ENCODE measurements at regions not wholly inside any gene's neighbourhood (a gene's known extent, or its start where the extent isn't known, plus 50 kb on each side); places are given as distances from the start of the nearest gene placed in this dataset.
A peak's percentile ranks its signal among the peaks of the same experiment; 100 is the strongest.
"Not testable (repeated sequence)": the region's sequence is repeated elsewhere in the genome, so short reads cannot be mapped to it uniquely, and the experiment has no call there.

DNA sequence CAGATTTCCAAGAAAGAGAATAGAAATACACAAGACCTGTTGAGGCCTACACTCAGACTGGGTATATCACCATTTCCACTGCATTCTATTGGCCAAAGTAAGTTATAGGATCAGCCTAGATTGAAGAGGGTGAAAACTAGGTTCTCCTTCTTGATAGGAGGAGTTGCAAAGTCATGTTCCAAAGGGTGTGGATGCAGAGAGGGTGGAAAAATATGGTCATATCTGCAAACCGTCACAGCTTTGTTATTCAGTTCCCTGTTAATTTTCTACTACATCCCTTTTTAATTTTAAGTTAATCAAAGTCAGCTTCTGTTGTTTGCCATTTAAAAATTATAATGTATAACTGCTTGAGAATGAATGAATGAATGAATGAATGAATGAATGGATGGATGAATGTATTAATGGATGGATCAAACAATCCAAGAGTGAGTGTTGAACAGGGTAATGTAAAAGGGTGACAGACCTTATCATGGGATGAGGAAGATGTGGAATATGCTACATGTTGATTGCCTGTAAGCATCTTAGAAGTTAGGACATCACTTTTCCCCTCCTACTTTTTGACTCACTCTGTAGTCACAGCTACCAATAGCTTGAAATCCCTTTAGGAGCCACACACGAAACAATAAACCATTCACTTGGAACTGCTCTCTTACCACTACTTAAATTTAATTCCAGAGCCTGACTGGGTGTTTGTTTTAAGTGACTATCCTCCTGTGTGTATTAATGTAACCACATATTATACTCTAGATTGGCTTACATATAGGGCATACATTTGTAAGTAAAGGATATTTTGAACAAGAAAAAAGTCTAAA lies 121.5 kb downstream of the CCDC34 start:
- no peak for DNase-seq

DNA sequence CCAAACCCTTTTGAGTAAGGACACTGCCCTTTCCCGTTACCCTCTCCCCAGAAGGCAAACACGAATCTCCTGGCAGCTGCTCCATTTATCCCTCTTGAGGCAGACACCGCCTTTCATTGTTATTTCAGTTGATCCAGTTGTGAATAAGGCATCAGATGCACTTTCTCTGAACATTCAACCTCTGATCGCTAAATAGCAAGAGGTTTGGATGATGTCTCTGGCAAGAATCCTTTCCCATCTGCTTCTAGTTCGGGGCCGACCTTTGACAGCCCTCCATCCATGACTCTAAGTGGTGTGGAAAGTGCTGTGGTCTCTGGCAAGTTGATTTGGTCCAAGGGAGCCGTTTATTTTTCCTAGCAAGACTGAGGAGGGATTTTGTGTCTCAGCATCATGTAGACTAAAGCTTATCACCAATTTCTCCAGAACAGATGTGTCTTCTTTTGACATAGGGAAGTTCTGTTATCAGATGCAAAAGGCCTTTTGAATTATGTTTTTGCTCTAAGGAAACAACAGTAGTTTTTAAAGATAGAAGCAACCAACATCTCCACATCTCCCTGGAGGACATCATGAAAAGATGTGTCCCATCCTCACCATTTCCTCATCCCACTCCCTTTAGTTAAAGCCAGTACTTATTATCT lies 123.6 kb downstream of the CCDC34 start:
- DNase-seq = no peak

DNA sequence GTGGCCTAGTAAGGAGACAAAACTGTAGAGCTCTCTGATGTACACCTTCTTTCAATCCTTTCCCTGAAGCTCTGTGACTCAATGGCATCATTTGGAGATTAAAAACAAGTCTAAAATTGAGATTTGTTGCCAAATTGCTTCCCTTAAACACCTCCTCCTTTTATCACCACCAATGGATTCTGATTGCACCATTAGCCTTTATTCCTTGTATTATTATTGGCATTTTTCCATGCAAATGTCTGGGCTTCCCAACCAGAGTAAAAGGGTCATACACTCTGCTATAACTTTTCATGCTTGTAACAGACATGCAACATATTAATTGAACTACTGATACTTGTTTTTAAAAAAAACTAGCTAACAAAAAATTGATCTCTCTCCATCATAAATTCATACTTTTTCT lies 124.2 kb downstream of the CCDC34 start:
- no peak for DNase-seq

DNA sequence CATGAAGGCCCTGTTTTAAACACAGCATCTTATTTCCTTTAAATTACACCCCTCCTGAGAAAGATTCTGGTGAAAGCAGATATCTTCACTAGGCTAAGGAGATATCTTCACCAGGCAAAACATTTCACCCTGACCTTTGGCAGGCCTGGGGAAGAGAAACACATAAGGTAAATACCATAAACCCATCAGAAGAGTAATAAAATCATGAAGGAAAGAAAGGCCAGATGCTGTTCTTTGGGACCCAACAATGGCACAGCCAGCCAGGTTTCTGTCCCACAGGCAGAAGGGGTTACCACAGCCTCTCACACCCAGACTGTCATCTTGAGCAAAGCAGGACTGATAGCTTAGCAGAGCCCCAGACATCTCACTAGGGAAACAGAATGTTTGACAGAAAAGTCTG lies 125.4 kb downstream of the CCDC34 start:
- no peak for DNase-seq

DNA sequence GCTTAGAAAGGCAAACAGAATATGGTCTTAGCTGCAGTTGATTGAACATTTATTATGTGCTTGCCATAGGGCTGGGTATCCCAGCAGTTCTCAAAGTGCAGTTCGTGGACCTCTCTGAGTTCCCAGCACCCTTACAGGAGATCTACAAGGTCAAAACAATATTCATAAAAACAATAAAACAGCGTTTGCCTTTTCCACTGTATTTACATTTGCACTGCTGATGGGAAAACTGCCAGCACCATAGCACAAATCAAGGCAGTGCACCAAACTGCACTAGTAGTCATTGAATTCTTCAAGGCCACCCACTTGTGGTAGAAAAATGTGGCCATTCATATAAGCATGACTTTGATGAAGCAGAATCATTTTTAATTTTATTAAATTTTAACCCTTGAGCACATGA lies 128.1 kb downstream of the CCDC34 start:
- DNase-seq = no peak

DNA sequence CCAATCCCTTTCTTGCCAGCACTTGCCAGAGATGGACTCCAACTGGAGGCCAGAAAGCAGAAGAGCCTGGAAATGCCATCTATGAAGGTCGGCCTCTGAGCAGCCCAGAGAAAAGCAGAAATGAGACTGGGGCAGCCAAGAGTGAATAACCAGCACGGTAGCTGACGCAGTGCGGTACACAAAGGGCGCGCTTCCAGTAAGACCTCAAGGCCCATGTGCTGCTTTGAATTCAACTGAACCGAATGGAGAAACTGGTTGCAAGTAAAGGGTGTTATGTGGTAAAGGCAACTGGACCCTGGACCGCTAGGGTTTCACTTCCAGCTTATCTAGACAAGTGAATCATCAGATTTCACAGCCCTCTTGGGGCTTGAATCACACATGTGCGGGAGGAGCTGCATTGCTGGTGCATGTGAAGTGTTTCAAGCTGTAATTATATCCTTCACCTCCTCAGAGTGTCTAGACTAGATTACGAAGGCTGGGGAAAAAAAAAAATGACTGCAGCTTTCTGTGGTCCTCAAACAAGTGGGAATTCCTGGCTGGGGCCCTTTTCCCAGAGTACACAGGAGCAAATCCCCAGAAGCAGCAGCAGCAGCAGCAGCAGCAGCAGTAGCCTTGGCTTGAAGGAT lies 128.9 kb downstream of the CCDC34 start:
- DNase-seq = peak in 2 of 4 experiments; percentile 1 to 5

DNA sequence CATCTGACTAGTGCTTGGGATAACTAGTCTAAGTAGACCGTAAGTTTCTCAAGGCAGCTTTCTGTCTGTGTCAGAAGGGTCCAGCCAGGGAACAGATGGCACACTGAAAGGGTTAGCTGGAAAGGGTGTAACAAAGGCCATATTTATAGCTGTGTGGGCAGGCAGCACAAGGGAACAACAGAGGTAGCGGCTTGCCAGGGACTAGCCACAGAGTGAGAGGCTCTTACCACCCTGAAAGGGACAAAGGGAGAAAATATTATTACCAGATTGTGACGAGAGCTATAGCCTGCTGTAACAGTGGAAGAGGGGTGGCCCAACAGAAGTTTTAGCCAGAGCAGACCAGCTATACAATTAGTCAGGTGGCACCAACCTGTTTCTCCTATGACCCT lies 129.4 kb downstream of the CCDC34 start:
- no peak for DNase-seq

DNA sequence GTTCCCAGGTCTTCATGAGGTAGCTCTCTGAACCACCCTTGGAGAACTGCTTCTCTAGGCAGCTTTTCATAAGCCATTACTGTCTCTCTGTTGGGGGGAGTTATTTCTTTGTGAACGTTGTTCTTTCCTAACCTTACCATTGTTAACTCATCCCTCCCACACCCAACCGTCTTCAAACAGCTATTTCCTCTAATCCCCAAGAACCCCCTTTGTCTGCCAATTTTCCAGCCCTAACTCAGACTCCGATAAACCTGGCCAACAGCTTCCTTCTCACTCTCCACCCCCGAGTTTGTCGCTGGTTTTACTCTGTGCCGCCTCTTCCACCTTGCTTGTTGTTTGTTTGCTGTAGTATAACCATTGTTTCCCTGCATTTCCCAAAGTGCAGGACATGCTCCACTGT lies 131.5 kb downstream of the CCDC34 start:
- DNase-seq = no peak

DNA sequence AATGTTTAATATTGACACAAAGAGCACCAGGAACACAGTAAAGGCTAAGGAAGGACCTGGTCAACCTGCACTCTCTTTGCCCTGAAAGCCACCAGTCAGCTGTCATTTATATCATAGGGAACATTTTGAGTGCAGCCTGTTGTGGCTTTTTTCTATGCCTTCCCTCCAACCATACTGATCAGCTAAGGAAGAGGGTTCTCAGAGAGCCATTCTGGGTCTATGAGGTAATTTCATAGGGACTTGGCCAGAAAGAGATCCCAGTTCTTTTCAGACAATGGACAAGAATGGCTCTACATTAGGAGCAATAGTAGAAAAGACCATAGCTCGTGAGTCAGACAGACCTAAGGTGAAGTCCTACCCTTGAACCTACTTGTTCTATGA lies 132.8 kb downstream of the CCDC34 start:
- DNase-seq = no peak

DNA sequence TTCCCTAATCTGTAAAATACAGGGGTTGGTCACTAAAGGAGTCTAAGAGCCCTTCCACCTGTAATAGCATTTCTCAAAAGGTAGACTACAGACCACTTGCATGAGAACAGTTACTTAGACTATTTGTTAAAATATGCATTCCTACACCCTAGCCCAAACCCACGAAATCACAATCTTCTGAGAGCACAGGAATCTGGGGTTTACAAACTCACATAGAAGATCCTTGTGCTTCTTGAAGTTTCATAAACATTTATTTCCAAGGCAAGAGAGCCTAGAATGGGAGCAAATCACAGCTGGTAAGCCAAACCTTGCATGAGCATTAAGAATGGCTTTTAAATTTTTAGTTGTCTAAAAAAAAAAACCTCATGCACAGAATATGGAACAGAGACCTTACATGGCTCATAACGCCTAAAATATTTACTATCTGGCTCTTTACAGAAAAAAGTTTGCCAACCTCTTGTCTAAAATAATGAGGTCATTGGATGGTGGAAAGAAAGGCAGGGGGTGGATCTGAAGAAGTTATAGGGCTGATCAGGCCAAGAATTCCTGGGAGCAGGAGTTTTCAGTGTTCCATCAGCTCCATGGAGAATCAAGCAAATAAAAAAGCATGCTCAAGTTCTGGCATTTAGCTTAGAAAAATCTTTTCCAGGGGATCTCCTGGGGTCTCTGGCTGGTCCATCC lies 133.4 kb downstream of the CCDC34 start:
- no peak for DNase-seq

DNA sequence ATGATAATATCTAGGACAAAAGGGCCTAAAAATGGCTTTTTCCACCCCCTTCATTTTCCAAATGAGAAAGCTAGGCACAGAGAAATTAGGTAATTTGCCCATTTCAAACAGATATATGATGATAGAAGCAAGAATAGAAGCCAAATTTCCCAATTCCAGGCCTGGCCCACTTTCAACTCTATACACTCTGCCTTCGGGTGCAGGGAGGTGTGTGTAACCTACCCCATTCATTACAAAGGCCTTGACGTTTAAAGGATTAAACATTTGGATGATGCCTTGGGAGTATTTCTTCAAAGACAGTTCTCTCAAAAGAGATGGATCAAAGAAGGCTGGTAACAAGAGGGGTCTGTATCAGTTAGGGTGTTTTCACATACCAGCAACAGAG lies 134.1 kb downstream of the CCDC34 start:
- DNase-seq = no peak

DNA sequence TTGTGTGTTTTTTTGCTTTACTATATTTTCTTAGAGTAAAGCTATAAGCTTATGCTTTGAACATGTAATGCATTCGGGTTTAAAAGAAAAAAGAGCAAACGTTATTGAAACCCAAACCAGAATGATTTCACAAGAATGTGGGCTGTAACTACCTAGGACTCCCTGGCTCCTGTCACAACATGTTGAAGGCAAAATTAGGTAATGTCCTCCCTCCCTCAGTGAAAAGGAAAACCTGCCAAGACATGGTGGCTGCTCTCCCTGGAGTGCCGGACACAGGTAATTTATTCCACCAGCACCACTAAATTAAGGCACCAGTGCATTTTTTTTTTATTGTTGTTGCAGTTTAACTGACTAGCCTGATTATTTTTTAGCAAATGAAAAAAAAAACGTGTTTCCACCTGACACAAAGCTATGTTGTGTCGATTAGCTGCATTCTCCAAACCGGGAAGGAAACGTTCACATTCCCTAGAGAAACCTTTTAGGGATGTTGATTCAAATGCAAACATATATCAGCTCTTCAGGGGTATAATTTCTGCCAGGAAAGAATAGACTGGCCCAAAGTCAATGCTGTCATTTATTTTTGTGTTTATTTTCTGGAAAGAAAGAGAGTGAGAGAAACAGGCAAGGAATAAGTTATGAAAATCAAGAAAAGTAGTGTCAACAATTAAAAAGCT lies 134.6 kb downstream of the CCDC34 start:
- no peak for DNase-seq

DNA sequence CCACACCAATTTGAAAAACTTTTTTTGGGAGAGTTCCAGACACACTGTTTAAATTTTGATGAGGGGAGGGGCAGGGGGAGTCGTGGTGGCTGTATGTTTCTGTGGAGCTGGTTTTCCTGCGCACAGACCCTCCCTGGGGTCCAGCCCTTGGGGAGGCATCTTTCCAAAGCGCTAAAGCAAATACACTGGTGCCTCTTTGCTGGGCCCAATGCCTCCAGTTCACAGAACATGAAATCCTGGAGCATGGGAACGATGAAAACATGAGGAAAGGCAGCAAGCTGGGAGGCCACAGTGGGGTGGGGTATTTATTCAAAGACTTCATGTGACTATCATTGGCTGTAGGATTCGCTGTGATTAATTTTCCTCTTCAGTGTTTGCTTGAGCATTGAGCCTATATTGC lies 135.3 kb downstream of the CCDC34 start:
- no peak for DNase-seq

DNA sequence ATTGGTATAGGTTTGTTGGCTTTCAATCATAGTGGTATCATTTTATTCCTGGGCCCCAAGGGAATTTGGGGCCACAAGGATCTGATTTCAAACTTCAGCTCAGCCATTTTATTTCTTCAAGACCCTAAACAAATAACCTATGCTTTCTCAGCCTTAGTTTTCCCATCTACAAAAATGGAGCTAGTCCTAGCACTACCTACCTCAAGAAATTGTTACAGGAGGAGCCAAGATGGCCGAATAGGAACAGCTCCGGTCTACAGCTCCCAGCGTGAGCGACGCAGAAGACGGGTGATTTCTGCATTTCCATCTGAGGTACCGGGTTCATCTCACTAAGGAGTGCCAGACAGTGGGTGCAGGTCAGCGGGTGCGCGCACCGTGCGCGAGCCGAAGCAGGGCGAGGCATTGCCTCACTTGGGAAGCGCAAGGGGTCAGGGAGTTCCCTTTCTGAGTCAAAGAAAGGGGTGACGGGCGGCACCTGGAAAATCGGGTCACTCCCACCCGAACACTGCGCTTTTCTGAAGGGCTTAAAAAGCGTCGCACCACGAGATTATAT lies 143.5 kb downstream of the CCDC34 start:
- DNase-seq = not testable (repeated sequence)

DNA sequence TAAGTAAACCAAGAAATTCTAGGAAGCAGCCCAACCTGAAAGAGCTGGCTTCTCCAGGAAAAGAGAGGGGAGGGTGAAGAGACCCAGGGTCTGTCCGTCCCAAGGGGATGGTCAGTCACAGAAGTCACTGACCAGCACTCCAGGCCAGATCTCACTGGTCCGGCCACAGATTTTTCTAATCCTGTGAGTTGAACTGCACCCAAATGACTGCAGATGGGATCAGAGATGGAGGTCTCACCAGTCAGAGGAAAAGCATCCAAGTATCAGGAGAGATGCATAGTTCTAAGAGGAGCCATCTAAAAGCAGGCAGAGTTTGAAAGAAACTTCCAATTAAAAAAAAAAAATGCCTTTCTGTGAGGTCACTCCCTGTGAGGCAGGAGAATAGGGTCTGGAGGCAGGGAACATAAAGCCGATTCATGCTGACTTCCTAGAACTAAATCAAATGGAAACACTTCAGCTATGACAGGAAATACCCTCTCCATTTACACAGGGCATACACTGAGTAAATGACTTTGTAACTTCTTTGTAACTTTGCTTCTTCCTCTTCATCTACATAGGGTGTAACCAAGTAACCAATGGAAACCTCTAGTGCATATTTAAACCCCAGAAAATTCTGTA lies 144.5 kb downstream of the CCDC34 start:
- no peak for DNase-seq

DNA sequence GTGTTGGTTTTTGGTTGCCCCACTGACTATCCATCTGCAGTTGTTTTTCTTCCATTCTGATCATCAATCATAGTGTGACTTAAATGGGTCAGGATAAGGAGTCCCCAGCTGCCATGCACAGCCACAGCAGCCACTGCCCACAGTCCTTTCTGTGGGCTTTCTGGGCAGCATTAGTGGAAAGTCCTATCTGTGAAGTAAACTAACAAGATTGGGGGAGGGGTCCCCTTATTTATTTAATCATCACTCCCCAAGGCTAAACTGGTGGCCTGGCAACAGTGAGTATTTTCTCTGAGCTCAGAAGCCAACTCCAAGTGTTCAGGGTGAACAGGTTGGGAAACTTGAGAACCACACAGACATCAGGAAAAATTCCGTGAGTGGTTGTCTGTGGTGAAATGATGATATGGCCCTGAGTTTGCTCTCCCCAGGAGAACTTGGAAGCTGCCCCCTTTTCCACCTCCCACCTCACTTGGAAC lies 145.0 kb downstream of the CCDC34 start:
- DNase-seq = no peak

DNA sequence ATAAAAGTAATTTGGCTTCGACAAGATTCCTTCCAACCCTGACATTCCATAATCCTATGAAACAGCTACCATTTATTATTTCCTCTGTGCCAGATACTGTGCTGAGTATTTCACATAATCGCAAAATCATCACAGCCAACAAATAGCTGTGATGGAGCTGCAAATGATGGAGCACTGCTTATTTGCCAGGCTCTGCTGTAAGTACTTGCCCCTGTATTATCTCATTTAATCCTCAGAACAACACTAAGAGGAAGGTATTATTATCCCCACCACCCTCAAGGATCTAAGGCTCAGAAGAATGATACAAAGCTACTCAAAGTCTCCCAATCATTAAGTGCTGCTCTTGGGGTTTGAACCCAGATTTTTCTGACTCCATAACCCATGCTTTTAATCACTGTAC lies 145.5 kb downstream of the CCDC34 start:
- DNase-seq = no peak

DNA sequence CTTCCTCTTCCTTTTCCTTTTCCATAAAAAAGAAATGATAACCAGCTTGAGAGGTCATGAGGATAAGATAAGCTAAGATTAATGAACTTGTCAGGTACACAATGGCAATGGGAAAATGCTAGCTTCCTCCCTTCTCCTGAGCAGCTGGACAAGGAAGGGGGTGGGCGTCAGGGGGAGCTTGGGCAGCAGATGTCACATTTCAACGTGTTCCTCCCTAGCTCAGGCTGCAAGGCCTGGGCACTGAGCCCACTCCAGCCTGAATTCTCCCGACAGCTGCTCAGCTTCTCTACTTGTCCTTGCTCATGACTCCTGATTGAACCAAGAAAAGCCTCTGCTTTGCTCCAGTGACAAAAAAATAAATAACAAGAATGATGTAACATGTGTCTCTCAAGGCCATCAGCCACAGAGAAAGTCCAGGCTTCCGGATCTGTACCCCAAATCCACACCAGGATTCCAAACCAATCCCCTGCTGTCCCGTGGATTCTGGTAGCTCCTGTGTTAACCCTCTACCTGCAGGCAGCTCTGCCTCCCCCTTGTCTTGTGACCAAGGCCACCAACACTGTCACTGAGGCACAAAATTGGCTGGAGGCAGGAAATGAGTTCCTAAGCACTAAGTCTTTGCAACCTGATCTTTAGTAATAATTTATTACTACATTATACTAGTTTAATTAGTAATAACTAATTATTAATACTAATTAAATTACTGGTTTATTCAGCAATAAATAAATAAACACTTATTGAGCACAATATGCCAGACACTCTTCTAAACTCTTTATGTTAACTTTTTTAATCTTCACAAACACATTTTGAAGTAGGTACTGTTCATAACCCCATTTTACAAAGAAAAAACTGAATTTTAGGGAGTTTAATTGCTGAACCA lies 146.5 kb downstream of the CCDC34 start:
- DNase-seq = no peak

DNA sequence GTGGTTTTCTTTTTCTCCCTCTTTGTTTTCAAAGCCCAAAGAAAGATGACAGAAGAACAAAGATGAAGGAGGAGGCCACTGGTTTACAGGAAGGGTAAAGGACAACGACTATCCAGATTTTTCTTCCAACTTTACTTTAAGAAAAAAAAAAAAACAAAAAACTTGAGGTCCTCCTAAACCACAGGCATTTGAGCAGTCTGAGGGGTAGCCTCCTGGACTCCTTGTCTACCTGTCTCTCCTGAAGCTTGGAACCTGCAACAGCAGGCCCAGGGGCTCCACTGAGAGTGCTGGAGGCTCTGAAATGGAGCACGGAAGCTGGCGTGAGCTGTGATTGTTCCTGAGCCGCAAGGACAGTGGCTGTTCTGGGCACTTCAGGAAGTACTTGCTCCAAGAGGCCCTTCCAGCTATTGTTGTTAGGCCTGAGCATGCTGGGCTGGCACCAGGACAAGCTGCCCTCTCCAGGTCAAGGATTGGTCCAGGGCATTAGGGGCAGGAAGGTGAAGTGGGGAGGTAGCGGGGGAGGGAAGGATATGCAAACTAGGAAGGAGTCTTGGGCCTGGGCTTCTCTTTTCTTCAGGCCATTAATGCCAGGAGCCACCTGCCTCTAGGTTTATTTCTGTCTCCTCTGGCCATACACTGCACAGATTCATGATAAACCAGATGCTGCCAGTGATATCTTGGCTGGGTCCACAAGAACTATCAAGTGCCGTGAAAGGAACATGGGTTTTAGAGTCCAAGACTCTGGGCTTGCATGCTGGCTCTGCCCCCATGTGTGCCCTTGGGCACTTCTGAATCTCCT lies 147.3 kb downstream of the CCDC34 start:
- DNase-seq = no peak

DNA sequence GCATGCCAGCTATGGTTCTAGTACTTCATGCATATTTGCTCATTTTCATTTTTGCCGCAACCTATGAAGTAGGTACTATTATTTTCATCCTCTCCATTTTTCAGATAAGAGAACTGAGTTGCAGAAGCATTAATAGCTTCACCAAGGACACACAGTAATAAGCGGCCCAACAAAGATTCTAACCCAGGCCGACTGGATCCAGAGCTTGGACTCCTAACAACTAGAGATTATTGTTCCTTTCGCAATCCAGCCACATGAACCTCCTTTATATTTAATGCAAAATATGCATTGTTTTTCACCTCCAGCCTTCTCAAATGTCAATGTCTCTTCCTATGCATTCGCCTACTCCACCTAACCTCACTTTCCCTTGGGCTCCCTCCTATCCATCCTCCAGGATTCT lies 148.3 kb downstream of the CCDC34 start:
- no peak for DNase-seq

Data from suppressor macrophage (primary cell).